ENCODE measurements at regions not wholly inside any gene's neighbourhood (a gene's known extent, or its start where the extent isn't known, plus 50 kb on each side); places are given as distances from the start of the nearest gene placed in this dataset.

DNA sequence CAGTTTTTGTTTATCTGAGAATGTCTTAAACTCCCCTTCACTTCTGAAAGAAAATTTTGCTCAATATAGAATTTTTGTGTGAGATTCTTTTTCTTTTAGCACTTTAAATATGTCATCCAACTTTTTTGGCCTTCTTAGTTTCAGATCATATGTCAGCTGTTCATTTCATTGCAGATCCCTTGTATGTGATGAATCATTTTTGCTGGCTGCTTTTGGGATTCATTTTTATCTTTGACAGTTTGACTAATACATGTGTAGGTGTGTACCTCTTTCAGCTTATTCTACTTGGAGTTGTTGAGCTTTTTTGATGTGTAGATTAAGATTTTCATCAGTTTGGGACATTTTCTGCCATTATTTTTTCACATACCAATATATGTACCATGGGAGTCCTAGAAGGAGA is 156.8 kb downstream of the FASLG start:
- H3K27ac ChIP-seq: no peak overlapping the region
- peaks cover 0 to 8% (median 2%) of the 10 kb centered on the region in 3 donors for H3K4me1 ChIP-seq
- intact Hi-C loops (cut with DNase I): no loop called here
- no peak overlapping the region for H3K4me3 ChIP-seq
- no peaks in the 10 kb centered on the region for H3K36me3 ChIP-seq
- H3K9me3 ChIP-seq: no peaks in the 10 kb centered on the region
- DNase-seq: no peak
- TF ChIP-seq POLR2A (IDR thresholded peaks at IDR 0.05): no peak
- TF ChIP-seq, protein P1, sequence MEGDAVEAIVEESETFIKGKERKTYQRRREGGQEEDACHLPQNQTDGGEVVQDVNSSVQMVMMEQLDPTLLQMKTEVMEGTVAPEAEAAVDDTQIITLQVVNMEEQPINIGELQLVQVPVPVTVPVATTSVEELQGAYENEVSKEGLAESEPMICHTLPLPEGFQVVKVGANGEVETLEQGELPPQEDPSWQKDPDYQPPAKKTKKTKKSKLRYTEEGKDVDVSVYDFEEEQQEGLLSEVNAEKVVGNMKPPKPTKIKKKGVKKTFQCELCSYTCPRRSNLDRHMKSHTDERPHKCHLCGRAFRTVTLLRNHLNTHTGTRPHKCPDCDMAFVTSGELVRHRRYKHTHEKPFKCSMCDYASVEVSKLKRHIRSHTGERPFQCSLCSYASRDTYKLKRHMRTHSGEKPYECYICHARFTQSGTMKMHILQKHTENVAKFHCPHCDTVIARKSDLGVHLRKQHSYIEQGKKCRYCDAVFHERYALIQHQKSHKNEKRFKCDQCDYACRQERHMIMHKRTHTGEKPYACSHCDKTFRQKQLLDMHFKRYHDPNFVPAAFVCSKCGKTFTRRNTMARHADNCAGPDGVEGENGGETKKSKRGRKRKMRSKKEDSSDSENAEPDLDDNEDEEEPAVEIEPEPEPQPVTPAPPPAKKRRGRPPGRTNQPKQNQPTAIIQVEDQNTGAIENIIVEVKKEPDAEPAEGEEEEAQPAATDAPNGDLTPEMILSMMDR (IDR thresholded peaks at IDR 0.05): no peak
- H3K27me3 ChIP-seq: no peaks in the 10 kb centered on the region

DNA sequence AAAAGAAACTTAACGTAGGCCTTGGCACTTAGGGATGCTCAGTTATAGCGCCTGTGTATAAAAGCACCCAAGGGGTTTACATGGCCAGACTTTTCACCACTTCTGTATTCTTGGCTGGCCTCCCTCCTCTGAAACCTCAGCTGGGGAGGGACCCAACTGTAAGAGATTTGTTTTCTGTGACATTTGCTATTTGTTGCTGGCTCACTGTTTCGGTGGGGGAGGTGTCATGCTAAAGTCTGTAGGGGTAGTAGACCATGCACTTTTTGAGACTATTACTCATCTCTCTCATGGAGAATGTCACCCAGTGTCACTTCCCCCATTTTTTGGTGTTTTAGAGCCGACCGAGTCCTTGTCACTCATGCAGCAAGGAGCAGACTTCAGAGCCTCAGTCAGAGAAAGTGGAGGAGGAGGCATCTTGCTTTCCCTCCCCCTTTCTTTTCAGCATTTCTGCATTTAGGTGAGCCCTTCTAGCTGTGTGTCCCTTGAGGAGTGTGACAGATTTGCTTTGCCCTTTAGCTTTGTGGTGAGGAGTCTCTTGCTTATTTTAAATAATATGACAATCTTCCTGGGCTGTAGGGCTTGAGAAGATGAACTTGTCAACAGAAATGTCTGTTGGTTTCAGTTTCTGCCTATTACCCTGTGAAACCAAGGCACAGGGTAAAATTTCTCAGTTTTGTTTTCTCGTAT is 160.1 kb downstream of the FASLG start:
- Histone ChIP-seq H3K4me1 (peaks cover 0 to 8% (median 2%) of the 10 kb centered on the region in 3 donors), H3K4me3 (no peak overlapping the region), H3K36me3 (no peaks in the 10 kb centered on the region), H3K27ac (peak overlapping the region in 2 of 4 donors; percentile 57 to 69), H3K27me3 (no peaks in the 10 kb centered on the region), H3K9me3 (no peaks in the 10 kb centered on the region)
- WGBS, 2 donors: 61 to 78% methylated on average over 6 of the region's 6 CpGs
- intact Hi-C loops (cut with DNase I): no loop called here
- peak; percentile 10 for DNase-seq
- TF ChIP-seq, protein P1 (IDR thresholded peaks at IDR 0.05): no peak
- TF ChIP-seq POLR2A (IDR thresholded peaks at IDR 0.05): no peak

DNA sequence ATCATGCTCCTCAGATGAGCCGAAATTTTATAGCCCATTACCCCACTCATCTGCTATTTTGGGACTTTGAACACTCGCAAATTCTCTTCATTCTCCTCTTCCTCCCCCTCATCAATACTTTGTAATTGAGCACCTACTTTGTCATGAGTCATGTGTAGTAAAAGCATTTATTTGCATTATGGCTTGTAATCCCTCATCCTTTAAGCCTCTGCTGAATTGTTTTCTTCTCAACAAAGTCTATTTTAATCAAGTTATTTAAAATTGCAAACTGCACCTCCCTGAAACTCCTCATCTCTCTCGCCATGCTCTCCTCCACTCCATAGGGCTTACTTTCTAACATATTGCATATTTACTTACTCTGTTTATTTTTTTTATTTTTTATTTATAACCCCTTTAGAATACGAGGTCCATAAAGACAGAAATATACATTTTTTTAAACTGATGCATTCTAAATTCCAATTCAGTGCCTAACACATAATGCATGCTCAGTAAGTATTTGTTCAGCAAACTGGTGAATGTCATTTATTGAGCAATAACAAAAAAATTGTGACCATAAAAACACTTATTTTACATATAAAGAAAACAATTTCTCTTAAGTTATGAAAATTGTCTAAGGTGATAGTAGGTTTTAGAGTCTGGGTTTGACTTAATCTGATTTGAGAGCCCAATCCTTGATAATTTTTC is 161.7 kb downstream of the FASLG start:
- TF ChIP-seq POLR2A (IDR thresholded peaks at IDR 0.05): no peak
- TF ChIP-seq, protein P1 (IDR thresholded peaks at IDR 0.05): no peak
- H3K9me3 ChIP-seq: no peaks in the 10 kb centered on the region
- H3K27ac ChIP-seq: no peak overlapping the region
- no peak for DNase-seq
- H3K27me3 ChIP-seq: no peaks in the 10 kb centered on the region
- no peak overlapping the region for H3K4me3 ChIP-seq
- H3K36me3 ChIP-seq: no peaks in the 10 kb centered on the region
- peaks cover 0 to 8% (median 2%) of the 10 kb centered on the region in 3 donors for H3K4me1 ChIP-seq
- WGBS, 2 donors: 76 to 82% methylated on average over 4 of the region's 4 CpGs
- intact Hi-C loops (cut with DNase I): no loop called here

DNA sequence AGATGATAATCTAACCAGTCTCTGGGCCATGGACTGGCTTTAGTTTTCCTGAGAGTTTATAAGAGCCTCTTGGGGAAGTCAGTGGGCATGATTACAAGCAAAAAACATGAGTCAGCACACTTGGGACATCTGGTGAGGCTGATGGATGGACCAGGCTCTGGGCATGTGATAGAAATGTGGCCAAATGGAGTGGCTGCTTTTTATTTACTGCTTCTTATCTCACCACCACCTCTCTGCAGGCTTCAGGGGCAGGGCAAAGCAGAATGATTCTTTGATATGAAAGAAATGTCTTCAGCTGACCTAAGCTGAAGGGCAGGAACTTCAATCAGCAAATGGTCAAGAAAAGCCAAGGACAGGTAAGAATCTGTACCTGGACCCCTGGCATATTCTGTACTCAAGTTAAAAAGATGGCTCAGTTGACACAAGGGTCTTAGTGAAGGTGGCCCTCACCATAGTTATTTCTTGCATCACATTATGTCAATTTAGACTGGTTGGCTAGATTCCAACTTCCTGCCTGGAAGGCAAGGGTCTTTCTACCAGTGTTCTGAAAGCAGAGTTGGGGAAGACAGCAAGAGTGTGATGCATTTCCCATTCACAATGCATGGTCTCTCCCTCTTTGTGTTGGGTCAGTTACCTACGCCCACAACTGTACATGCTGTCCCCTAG is 162.8 kb downstream of the FASLG start:
- no peak overlapping the region for H3K4me3 ChIP-seq
- WGBS, 2 donors: 100% methylated on average over 1 of the region's 1 CpG; no CpG with 5 or more reads in 1 of the 2 donors
- H3K27ac ChIP-seq: no peak overlapping the region
- no peak for DNase-seq
- intact Hi-C loops (cut with DNase I): no loop called here
- H3K27me3 ChIP-seq: no peaks in the 10 kb centered on the region
- no peaks in the 10 kb centered on the region for H3K9me3 ChIP-seq
- TF ChIP-seq, protein P1 (IDR thresholded peaks at IDR 0.05): no peak
- TF ChIP-seq POLR2A (IDR thresholded peaks at IDR 0.05): no peak
- no peaks in the 10 kb centered on the region for H3K36me3 ChIP-seq
- H3K4me1 ChIP-seq: peaks cover 0 to 18% (median 9%) of the 10 kb centered on the region in 3 donors

DNA sequence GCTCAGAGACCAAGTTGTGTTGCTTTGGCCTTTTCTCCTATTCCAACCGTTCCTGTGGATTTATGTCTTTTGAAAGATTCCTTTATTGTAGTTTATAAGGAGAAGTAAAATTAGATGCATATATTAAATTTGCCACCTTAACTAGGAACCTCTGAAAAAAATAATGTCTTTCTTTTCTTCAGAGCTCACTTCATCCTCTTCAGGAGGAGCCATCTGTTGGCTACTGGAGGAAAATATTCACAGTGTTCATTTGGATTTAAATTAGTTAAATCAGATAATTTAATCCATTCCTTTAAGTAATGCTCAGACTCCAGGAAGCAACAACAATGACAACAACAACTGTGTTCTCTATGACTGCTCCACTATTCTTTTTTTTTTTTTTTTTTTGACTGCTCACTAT is 164.0 kb downstream of the FASLG start:
- intact Hi-C loops (cut with DNase I): no loop called here

More for the DNA sequence above, 164.0 kb downstream of the FASLG start:
- H3K9me3 ChIP-seq: no peaks in the 10 kb centered on the region
- WGBS, 2 donors: 81 to 90% methylated on average over 1 of the region's 1 CpG
- no peaks in the 10 kb centered on the region for H3K27me3 ChIP-seq
- H3K27ac ChIP-seq: no peak overlapping the region
- TF ChIP-seq, protein P1 (IDR thresholded peaks at IDR 0.05): no peak
- TF ChIP-seq POLR2A (IDR thresholded peaks at IDR 0.05): no peak
- peaks cover 0 to 28% (median 12%) of the 10 kb centered on the region in 3 donors for H3K4me1 ChIP-seq
- H3K36me3 ChIP-seq: no peaks in the 10 kb centered on the region
- H3K4me3 ChIP-seq: no peak overlapping the region
- no peak for DNase-seq
